ENCODE measurements at regions not wholly inside any gene's neighbourhood (a gene's known extent, or its start where the extent isn't known, plus 50 kb on each side); places are given as distances from the start of the nearest gene placed in this dataset.

GRCh38 chr9:81532251-81532650 lies 157.1 kb downstream of the TLE1 start:
- no peak for DNase-seq (ENCODE audit: low read depth)
- H3K4me3 ChIP-seq (ENCODE audit: low read depth, low read length) = no peak overlapping the region

GRCh38 chr9:81531511-81531910 lies 157.8 kb downstream of the TLE1 start:
- DNase-seq (ENCODE audit: low read depth) = no peak
- no peak overlapping the region for H3K4me3 ChIP-seq (ENCODE audit: low read depth, low read length)

- H3K4me3 ChIP-seq (ENCODE audit: low read depth, low read length) = no peak overlapping the region
- DNase-seq (ENCODE audit: low read depth) = no peak
Measured at GRCh38 chr9:81530846-81531245, 158.5 kb downstream of the TLE1 start.

- no peak for DNase-seq (ENCODE audit: low read depth)
- no peak overlapping the region for H3K4me3 ChIP-seq (ENCODE audit: low read depth, low read length)
Measured at GRCh38 chr9:81530310-81530810, 159.0 kb downstream of the TLE1 start.

- DNase-seq (ENCODE audit: low read depth) = no peak
- H3K4me3 ChIP-seq (ENCODE audit: low read depth, low read length) = no peak overlapping the region
Measured at GRCh38 chr9:81529556-81530193, 159.7 kb downstream of the TLE1 start.

- DNase-seq (ENCODE audit: low read depth) = peak; percentile 72
Measured at GRCh38 chr9:81526587-81526986, 162.8 kb downstream of the TLE1 start.

GRCh38 chr9:81522716-81523551 lies 166.4 kb downstream of the TLE1 start:
- DNase-seq (ENCODE audit: low read depth) = peak; percentile 20
- H3K4me3 ChIP-seq (ENCODE audit: low read depth, low read length) = no peak overlapping the region

More at GRCh38 chr9:81526587-81526986, 162.8 kb downstream of the TLE1 start:
- no peak overlapping the region for H3K4me3 ChIP-seq (ENCODE audit: low read depth, low read length)

GRCh38 chr9:81521892-81522291 lies 167.5 kb downstream of the TLE1 start:
- H3K4me3 ChIP-seq (ENCODE audit: low read depth, low read length) = no peak overlapping the region
- DNase-seq (ENCODE audit: low read depth) = no peak

- no peak overlapping the region for H3K4me3 ChIP-seq (ENCODE audit: low read depth, low read length)
- DNase-seq (ENCODE audit: low read depth) = no peak
Measured at GRCh38 chr9:81519816-81520495, 169.4 kb downstream of the TLE1 start.

GRCh38 chr9:81517954-81518353 lies 171.4 kb downstream of the TLE1 start:
- no peak for DNase-seq (ENCODE audit: low read depth)
- no peak overlapping the region for H3K4me3 ChIP-seq (ENCODE audit: low read depth, low read length)

- no peak overlapping the region for H3K4me3 ChIP-seq (ENCODE audit: low read depth, low read length)
- DNase-seq (ENCODE audit: low read depth) = no peak
Measured at GRCh38 chr9:81513059-81513458, 176.3 kb downstream of the TLE1 start.

GRCh38 chr9:81512641-81513040 lies 176.7 kb downstream of the TLE1 start:
- no peak overlapping the region for H3K4me3 ChIP-seq (ENCODE audit: low read depth, low read length)
- DNase-seq (ENCODE audit: low read depth) = no peak

GRCh38 chr9:81508476-81508875 lies 180.9 kb downstream of the TLE1 start:
- DNase-seq (ENCODE audit: low read depth) = no peak
- no peak overlapping the region for H3K4me3 ChIP-seq (ENCODE audit: low read depth, low read length)

GRCh38 chr9:81506941-81507864 lies 182.1 kb downstream of the TLE1 start:
- no peak overlapping the region for H3K4me3 ChIP-seq (ENCODE audit: low read depth, low read length)

GRCh38 chr9:81499594-81499993 lies 189.8 kb downstream of the TLE1 start:
- no peak overlapping the region for H3K4me3 ChIP-seq (ENCODE audit: low read depth, low read length)
- no peak for DNase-seq (ENCODE audit: low read depth)

More at GRCh38 chr9:81506941-81507864, 182.1 kb downstream of the TLE1 start:
- no peak for DNase-seq (ENCODE audit: low read depth)

- DNase-seq (ENCODE audit: low read depth) = peak; percentile 67
Measured at GRCh38 chr9:81499021-81499454, 190.3 kb downstream of the TLE1 start.

GRCh38 chr9:81498576-81498975 lies 190.8 kb downstream of the TLE1 start:
- H3K4me3 ChIP-seq (ENCODE audit: low read depth, low read length) = no peak overlapping the region

More at GRCh38 chr9:81499021-81499454, 190.3 kb downstream of the TLE1 start:
- H3K4me3 ChIP-seq (ENCODE audit: low read depth, low read length) = no peak overlapping the region

GRCh38 chr9:81497091-81497490 lies 192.3 kb downstream of the TLE1 start:
- H3K4me3 ChIP-seq (ENCODE audit: low read depth, low read length) = no peak overlapping the region
- DNase-seq (ENCODE audit: low read depth) = no peak

More at GRCh38 chr9:81498576-81498975, 190.8 kb downstream of the TLE1 start:
- DNase-seq (ENCODE audit: low read depth) = no peak

Measured in skeletal muscle cell (primary cell).